Activated T-cell treated with anti-CD3 and anti-CD28 coated beads, Interleukin-2, amount 50 U/mL, for 4 hours (primary cell): ENCODE measurements at regions not wholly inside any gene's neighbourhood (a gene's known extent, or its start where the extent isn't known, plus 50 kb on each side); places are given as distances from the start of the nearest gene placed in this dataset.
"Not testable (repeated sequence)": the region's sequence is repeated elsewhere in the genome, so short reads cannot be mapped to it uniquely, and the experiment has no call there.

ENCODE experiments used
- ATAC-seq, 2 donors: fragments of 200-7000 bp; cut with Tn5 transposase; one replicate each; pipeline ENCODE4 v1.10.0; 2021
- DNase-seq: peaks from one replicate; pipeline ENCODE4 v3.0.0-alpha.2; 2020
- H3K27me3 Mint-ChIP-seq: one replicate; pipeline ENCODE4 v1.8.0; 2021; ENCODE audit warnings: low read depth, mixed read lengths
- H3K36me3 Mint-ChIP-seq: one replicate; pipeline ENCODE4 v1.8.0; 2022; ENCODE audit warnings: mixed read lengths; ENCODE audit not compliant: insufficient read depth
- H3K4me1 Mint-ChIP-seq: one replicate; pipeline ENCODE4 v1.8.0; 2021; ENCODE audit warnings: low read depth, mixed read lengths
- H3K4me3 Mint-ChIP-seq: one replicate; pipeline ENCODE4 v1.8.0; 2021; ENCODE audit warnings: mild to moderate bottlenecking, moderate library complexity, mixed read lengths
- H3K9me3 Mint-ChIP-seq: one replicate; pipeline ENCODE4 v1.8.0; 2021; ENCODE audit warnings: mixed read lengths

GRCh38 chr5:1610526-1610925 lies 86.8 kb upstream of the LPCAT1 start:
- Mint-ChIP-seq H3K36me3 (peaks cover 16% of the 10 kb centered on the region), H3K4me1 (peaks cover 20% of the 10 kb centered on the region)
- ATAC-seq, DNase-seq, H3K4me3 Mint-ChIP-seq, H3K27me3 Mint-ChIP-seq, H3K9me3 Mint-ChIP-seq: not testable (repeated sequence)

- H3K9me3 Mint-ChIP-seq, ATAC-seq, H3K27me3 Mint-ChIP-seq, DNase-seq, H3K4me3 Mint-ChIP-seq: not testable (repeated sequence)
- Mint-ChIP-seq H3K36me3 (peaks cover 15% of the 10 kb centered on the region), H3K4me1 (peaks cover 20% of the 10 kb centered on the region)
Observed at GRCh38 chr5:1609111-1609510, 85.4 kb upstream of the LPCAT1 start.

GRCh38 chr5:1608336-1608735 lies 84.6 kb upstream of the LPCAT1 start:
- not testable (repeated sequence) for H3K27me3 Mint-ChIP-seq, H3K9me3 Mint-ChIP-seq, DNase-seq
- Mint-ChIP-seq H3K36me3 (peaks cover 13% of the 10 kb centered on the region), H3K4me1 (peaks cover 20% of the 10 kb centered on the region), H3K4me3 (peak overlapping the region; percentile 14)
- ATAC-seq = peak; percentile 67 to 80

DNA sequence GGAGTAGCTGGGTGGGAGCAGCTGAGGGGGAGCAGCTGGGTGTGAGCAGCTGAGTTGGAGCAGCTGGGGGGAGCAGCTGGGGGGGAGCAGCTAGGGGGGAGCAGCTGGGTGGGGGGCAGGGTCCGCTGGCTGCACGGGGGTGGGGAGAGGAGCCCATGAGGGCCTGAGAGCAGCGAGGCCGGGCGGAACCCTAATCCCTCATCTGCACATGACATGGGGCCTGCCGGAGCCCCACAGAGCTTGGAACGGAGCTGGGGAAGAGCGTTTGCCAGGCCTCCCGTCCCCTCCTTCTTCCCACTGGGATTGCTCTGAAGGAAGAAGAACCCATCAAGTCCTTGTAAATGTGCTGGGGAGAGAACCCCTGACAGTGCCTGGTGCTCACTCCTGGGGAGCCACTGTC lies 83.2 kb upstream of the LPCAT1 start:
- ATAC-seq, H3K4me3 Mint-ChIP-seq, DNase-seq, H3K27me3 Mint-ChIP-seq, H3K36me3 Mint-ChIP-seq, H3K9me3 Mint-ChIP-seq: not testable (repeated sequence)
- peaks cover 20% of the 10 kb centered on the region for H3K4me1 Mint-ChIP-seq

GRCh38 chr5:1603916-1604315 lies 80.2 kb upstream of the LPCAT1 start:
- H3K4me3 Mint-ChIP-seq, H3K27me3 Mint-ChIP-seq, DNase-seq, H3K36me3 Mint-ChIP-seq, ATAC-seq, H3K9me3 Mint-ChIP-seq: not testable (repeated sequence)
- peaks cover 21% of the 10 kb centered on the region for H3K4me1 Mint-ChIP-seq

GRCh38 chr5:1601565-1601964 lies 77.8 kb upstream of the LPCAT1 start:
- ATAC-seq, H3K27me3 Mint-ChIP-seq, DNase-seq, H3K9me3 Mint-ChIP-seq, H3K4me1 Mint-ChIP-seq, H3K4me3 Mint-ChIP-seq: not testable (repeated sequence)
- H3K36me3 Mint-ChIP-seq = peaks cover 11% of the 10 kb centered on the region

DNA sequence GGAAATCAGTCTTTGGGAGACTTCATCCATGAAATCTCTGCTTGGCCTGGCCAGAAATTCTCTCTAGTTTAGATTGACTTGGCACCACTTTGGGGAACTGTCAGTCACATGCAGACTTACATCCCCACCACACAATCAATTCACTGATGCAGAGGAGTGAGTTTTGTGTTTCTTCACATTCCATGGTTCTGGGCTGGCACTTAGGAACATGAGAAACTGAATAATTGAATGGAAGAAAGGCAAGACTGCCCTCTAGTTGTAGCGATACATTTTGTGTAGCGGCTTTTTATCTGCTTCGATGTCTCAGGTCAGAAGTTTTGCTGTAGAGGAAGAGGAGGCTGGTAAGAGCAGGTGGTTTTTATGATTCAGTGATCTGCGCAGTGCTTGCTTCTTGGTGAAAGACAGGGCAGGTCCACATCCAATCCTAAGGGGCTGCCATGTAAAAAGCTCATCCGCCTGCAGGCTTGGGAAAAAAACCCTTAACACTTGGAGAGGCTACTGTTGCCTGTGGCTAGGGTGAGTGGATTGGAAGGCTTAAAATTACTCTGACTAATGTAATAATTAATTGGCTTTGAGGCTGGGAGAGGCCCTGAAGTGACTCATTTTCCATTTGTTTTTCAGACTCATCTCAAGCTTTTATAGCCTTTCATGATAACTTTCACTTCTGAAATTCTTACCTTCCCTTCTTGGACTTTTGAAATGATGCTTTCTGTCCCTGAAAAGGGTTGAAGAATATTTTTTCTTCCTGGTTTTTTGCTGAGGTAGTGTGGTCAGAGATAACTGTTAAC lies 75.4 kb upstream of the LPCAT1 start:
- ATAC-seq = peak; percentile 51 to 56
- not testable (repeated sequence) for H3K4me1 Mint-ChIP-seq, DNase-seq, H3K9me3 Mint-ChIP-seq, H3K4me3 Mint-ChIP-seq, H3K27me3 Mint-ChIP-seq
- peaks cover 11% of the 10 kb centered on the region for H3K36me3 Mint-ChIP-seq

GRCh38 chr5:1597093-1597473 lies 73.3 kb upstream of the LPCAT1 start:
- H3K27me3 Mint-ChIP-seq, DNase-seq, ATAC-seq, H3K9me3 Mint-ChIP-seq: not testable (repeated sequence)
- Mint-ChIP-seq H3K36me3 (peaks cover 13% of the 10 kb centered on the region), H3K4me1 (peaks cover 12% of the 10 kb centered on the region), H3K4me3 (peak overlapping the region; percentile 74)

DNA sequence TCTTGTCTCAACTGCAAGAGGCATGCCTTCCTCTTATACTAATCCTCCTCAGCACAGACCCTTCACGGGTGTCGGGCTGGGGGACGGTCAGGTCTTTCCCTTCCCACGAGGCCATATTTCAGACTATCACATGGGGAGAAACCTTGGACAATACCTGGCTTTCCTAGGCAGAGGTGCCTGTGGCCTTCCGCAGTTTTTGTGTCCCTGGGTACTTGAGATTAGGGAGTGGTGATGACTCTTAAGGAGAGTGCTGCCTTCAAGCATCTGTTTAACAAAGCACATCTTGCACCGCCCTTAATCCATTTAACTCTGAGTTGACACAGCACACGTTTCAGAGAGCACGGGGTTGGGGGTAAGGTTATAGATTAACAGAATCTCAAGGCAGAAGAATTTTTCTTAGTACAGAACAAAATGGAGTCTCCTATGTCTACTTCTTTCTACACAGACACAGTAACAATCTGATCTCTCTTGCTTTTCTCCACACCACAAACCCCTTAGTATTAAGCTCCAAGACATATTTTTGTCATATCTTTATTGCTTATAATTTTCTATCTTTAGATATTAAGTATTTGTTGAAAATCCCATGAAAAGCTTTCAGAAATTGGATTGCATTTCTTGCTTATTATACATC lies 72.8 kb upstream of the LPCAT1 start:
- not testable (repeated sequence) for H3K4me3 Mint-ChIP-seq, ATAC-seq, DNase-seq, H3K27me3 Mint-ChIP-seq, H3K9me3 Mint-ChIP-seq
- peaks cover 12% of the 10 kb centered on the region for H3K4me1 Mint-ChIP-seq
- H3K36me3 Mint-ChIP-seq = peaks cover 15% of the 10 kb centered on the region

- ATAC-seq (peak; percentile 91 to 94), DNase-seq (peak; percentile 65)
- Mint-ChIP-seq H3K27me3 (no peaks in the 10 kb centered on the region), H3K4me3 (peak overlapping the region; percentile 72), H3K9me3 (no peaks in the 10 kb centered on the region), H3K4me1 (peaks cover 11% of the 10 kb centered on the region), H3K36me3 (peaks cover 14% of the 10 kb centered on the region)
Observed at GRCh38 chr5:1594357-1595106, 70.8 kb upstream of the LPCAT1 start.

GRCh38 chr5:1593903-1594356 lies 70.2 kb upstream of the LPCAT1 start:
- Mint-ChIP-seq H3K9me3 (no peaks in the 10 kb centered on the region), H3K4me3 (peak overlapping the region; percentile 73)
- ATAC-seq = peak in 1 of 2 donors; percentile 52

DNA sequence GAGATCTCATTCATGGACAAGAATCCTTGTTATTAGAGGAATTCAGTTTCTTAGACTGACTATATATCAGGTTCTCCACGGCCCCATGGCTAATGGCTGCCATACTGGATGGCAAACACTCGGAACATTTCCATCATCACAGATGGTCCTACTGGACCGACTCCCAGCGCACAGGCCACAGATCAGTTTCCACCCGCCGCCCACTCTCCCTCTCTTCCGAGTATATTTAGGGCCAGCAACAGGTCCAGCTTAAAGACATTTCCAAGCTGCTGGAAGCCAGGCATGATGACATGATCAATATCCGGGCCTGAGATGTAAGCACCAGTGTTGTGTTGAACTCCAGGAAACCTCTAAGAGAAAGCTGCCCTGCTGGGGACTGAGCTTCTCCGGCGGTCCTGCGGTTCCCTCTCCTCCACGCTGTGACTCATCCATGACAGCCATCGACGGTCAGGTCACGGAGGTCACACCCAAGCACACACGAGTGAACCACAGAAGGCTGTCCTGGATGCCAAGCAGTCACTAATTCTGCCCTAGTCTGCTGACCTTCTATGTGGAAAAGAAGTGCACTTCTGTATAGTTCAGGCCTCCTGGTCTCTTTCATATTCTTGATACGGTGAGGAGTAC lies 64.4 kb upstream of the LPCAT1 start:
- peaks cover 27% of the 10 kb centered on the region for H3K36me3 Mint-ChIP-seq
- H3K27me3 Mint-ChIP-seq = not testable (repeated sequence)

More at GRCh38 chr5:1593903-1594356, 70.2 kb upstream of the LPCAT1 start:
- H3K36me3 Mint-ChIP-seq = peaks cover 11% of the 10 kb centered on the region
- peaks cover 6% of the 10 kb centered on the region for H3K4me1 Mint-ChIP-seq
- no peak for DNase-seq
- no peaks in the 10 kb centered on the region for H3K27me3 Mint-ChIP-seq

DNA sequence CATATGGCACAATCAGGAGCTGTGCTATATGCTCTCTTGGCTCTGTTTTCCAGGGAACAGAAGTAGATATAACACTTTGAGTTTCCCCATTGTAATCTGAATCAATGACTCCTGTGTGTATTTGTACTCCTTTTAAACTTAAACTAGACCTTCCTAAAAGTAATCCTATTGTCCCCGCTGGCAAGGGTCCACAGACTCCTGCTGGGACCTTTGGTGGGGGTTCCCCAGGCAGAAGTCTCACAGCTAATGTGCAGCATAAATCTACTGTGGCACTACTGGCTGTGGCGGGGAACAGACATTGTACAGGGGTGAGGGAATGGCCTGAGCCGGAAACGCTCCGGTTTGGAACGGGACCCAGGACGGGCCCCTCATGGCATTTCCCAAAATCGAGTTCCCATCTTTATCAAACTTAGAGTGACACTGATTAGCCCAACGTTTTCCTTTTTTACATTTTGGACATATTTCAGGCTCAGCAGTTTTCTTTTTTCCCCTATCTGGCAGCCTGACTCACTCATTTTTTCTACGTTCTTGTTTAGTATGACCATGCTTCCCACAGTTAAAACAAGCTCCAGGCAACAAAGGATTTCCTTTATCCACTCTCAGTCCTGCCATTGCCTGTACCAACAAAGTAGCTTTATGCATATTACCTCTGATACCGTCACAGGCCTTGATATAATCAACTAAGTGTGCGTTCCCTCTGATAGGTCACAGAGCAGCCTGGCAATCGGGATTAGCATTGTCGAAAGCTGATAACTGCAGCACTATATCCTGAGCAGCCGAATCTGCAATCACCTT lies 59.5 kb upstream of the LPCAT1 start:
- peaks cover 33% of the 10 kb centered on the region for H3K36me3 Mint-ChIP-seq
- H3K27me3 Mint-ChIP-seq, H3K4me3 Mint-ChIP-seq, H3K9me3 Mint-ChIP-seq, ATAC-seq, H3K4me1 Mint-ChIP-seq, DNase-seq: not testable (repeated sequence)

More for the DNA sequence above, 64.4 kb upstream of the LPCAT1 start:
- not testable (repeated sequence) for H3K4me3 Mint-ChIP-seq, ATAC-seq, H3K4me1 Mint-ChIP-seq, H3K9me3 Mint-ChIP-seq, DNase-seq
